GM18867 (cell line): ENCODE measurements at regions not wholly inside any gene's neighbourhood (a gene's known extent, or its start where the extent isn't known, plus 50 kb on each side); places are given as distances from the start of the nearest gene placed in this dataset.
"Not testable (repeated sequence)": the region's sequence is repeated elsewhere in the genome, so short reads cannot be mapped to it uniquely, and the experiment has no call there.

ENCODE experiments used
- ATAC-seq: cut with Tn5 transposase; IDR thresholded peaks from one replicate; pipeline ENCODE4 v1.9.1; 2021; ENCODE audit warnings: mild to moderate bottlenecking, moderate library complexity; ENCODE audit not compliant: unreplicated experiment

DNA sequence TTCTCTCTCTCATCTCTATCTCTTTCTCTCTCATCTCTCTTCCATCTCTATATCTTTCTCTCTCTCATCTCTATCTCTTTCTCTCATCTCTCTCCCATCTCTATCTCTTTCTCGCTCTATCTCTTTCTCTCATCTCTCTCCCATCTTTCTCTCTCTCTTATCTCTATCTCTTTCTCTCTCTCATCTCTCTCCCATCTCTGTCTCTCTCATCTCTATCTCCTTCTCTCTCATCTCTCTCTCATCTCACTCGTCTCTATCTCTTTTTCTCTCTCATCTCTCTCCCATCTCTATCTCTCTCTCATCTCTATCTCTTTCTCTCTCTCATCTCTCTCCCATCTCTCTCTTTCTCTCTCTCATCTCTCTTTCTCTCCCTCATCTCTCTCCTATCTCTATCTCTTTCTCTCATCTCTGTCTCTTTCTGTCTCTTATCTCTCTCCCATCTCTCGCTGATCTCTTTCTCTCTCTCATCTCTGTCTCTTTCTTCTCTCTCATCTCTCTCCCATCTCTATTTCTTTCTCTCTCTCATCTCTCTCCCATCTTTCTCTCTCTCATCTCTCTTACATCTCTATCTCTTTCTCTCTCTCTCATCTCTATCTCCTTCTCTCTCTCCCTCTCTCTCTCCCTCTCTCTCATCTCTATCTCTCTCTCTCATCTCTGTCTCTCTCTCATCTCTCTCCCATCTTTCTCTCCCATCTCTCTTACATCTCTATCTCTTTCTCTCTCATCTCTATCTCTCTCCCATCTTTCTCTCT lies 388.7 kb downstream of the NPHP4 start:
- ATAC-seq = no peak

DNA sequence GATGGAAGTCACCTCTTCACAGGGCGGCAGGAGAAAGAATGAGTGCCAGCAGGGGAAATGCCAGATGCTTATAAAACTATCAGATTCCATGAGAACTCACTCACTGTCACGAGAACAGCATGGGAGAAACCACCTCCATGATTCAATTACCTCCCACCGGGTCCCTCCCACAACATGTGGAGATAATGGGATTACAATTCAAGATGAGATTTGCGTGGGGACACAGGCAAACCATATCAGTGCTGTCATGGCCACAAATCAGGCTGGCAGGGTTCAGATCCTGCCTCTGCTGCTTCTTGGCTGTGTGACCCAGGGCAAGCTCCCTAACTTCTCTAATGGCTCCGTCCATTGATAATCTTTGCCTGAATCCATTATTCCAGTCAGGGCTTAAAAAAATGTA lies 389.5 kb downstream of the NPHP4 start:
- not testable (repeated sequence) for ATAC-seq

DNA sequence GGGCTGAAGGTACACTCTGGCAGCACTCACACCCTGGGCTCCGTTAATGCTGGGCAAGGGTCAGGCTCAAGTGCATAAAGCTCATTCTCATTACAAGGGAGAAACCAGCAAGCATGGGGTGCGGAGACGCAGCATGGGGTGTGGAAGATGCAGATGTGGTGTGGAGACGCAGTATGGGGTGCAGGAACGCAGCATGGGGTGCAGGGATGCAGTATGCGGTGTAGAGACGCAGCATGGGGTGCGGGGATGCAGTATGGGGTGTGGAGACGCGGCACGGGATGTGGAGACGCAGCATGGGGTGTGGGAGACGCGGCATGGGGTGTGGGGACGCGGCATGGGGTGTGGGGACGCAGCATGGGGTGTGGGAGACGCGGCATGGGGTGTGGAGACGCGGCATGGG lies 390.7 kb downstream of the NPHP4 start:
- ATAC-seq = no peak

DNA sequence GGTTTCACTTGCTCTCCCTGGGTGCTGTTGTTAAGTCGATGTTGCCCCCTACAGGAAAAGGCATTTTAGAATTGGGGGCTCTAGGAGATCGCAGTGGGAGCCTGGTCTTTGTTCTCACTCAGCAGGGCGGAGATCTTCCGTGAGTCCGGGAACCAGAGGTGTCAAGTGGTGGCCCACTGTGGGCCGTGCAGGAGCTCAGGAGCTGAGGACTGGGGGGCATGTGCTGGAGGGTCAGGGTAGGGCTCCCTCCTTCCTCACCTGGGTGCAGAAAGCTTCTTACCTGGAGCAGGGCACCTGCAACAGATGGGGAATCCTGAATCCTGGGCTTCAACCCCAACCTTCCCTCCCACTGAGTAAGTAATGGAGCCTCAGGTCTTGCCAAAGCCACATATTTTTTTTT lies 392.7 kb downstream of the NPHP4 start:
- ATAC-seq = no peak

DNA sequence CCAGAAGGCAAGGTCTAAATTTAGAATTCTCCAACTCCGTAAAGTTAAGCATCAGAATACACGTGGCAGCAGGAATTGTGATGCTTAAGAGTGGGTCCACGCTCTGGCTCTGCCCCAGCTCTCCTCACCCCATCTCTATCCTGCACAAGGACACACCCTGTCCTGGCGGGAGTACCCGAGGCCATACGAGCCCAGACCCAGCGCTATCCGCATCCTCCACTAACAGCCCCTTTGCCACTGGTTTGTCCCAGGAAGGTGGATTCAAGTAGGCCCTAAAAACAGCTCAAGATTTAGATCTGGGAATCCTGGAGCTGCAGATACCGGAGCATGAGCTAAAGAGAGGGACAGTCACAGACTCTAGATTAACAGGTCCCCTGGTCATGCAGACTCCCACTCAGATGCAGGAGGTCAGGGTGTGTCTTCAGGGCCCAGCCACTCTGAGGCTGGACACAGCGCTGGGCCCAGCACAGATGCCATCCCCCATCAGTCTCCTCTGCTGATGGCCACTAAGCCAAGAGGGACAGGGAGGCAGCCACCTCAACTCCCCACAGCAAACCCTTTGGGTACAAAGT lies 393.3 kb downstream of the NPHP4 start:
- ATAC-seq = no peak

DNA sequence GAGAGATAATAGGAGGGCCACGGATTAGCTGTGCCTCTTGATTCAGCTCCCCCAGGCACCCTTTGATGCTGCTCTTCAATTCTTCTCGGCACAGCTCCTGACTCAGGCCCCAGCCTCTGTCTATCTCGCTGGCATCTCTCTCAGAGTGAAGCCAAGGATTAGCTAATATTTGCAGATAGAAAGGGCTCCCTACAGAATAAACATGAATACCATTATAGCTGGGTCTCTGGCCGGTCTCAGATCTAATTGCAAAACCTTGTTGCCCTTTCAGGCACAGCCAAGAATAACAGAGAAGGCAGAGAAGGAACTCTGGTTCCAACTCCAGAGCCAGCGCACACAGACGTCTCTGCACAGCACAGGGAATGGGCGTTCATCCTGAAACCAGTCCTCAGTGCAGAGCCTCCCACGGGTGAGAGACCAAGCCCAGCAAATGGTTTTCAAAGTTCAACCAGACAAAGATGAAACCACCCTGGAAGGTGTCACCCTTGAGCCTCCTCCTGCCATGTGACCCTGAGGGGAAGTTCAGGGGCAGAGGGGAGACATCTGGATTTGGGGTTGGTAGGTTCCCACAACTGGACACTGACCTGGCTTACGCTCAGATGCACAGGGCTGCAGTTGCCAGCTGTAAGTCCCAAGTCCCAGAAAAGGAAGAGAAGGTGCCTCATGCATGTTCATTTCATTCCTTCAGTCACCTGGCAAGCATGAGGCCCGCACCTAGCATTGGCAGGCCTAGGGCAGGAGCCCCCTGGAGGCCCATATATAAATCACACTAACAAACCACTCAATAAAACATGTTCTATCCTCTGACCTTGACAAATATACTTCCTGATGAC lies 394.0 kb downstream of the NPHP4 start:
- ATAC-seq = no peak

DNA sequence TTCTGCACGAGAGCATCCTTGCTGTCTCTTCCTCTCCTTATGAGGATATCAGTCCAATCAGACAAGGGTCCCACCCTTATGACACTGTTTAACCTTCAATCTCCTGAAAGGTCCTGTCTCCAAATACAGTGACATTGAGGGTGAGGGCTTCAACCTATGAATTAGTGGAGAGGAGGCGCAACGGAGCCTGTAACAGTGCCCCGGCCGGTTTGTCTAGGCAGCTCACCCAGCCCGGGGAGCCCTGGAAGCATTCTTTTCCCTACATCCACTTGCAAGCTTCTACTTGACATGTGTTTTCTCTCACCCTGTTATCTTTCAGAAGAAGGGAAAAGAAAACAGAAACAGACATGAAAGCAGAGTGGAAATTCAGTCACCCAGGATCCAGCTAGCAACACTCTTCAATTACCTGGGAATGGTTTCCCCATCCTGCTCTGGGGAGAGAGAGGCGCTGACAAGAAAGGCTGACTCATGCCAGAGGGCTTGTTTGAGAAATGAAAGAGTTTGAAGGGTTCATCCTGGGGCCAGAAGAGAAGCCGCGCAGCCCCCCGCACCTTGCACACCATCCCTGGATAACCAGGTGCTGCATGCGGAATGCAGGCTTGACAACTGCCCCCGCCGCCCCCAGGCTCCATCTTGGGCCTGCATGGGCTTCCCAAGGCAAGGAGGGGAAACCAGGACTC lies 394.9 kb downstream of the NPHP4 start:
- ATAC-seq = no peak

DNA sequence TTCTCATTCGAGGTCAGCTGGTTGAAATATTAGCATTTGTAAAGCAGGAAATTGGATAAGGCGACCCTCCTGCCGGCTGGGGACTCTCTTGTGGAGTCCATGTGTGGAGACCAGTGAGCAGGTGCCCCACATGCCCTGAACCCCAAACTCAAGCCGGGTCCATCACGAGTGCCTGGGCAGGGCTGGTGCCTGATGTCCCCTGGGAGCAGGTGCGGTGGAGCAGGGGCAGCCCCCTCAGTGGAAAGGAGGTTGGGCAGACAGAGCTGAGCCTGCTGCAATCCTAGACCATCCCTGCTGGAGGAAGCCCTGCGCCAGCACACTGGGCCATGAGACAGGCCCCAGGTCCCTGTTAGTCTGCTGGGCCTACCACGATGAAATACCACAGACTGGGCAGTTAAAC lies 395.6 kb downstream of the NPHP4 start:
- ATAC-seq = no peak

DNA sequence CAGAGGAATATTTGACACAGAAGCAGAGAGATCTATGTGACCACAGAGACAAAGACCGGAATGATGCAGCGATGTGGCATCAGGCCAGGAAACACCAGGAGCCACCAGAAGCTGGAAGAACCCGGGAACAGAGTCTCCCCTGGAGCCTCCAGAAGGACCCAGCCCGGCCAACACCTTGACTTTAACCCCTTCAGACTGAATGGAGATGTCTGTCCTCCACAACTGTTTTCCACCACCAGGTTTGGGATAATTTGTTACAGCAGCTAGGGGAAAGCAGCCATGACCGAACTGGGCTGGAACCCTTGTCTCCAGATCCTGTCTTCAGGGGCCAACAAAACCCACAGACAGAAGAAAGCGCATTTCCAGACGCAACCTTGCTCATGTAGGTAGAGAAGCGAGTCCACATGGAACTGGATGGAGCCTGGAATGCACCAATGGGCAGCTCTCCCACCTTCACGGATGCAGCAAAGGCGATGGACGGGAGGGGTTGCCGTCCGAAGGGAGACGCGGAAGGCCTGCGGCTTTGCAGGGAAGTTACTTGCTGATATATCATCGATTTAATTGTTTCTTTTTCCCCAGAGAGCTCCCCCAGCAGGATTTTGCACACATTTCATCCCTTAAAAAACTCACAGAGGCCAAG lies 396.6 kb downstream of the NPHP4 start:
- ATAC-seq = no peak

DNA sequence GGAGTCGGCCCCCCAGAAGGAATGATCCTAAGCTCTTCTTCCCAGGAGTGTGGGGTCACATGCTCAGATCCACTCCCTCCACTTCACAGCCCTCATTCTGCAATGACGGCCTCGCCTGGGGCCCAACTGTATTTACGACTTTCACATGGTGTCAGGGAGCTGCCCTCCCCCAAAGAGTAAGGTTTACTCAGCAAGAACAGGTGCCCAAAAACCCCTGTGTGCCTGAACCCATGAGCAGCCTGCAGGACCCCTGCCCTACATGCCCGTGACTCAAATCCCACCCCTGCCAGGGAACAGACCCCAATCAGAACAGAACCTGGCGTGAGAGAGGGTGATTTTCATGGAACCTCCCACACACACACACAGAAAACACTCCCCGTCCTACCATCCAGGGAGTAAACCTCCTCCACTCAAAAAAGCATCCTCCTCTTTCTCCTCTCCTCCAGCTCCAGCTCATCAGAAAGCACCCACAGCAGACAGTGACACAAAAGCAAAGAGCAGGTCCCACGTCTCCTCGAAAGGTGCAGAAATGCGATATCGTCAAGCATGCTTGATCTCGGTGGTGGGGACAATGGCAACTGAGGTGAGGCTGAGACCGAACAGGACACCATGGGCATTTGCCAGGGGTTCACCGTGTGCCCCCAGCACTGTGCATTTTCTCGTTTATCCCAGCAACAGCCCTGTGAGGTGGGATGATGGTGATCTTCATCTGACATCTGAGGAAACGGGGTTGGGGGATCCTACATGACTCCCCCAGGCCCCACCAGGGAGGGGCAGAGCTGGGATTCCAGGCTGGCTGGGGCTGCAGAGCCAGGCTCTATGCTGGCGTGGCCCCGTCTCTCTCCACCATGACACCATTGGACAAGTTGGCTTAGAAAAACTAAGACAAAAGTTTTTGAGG lies 397.9 kb downstream of the NPHP4 start:
- no peak for ATAC-seq

DNA sequence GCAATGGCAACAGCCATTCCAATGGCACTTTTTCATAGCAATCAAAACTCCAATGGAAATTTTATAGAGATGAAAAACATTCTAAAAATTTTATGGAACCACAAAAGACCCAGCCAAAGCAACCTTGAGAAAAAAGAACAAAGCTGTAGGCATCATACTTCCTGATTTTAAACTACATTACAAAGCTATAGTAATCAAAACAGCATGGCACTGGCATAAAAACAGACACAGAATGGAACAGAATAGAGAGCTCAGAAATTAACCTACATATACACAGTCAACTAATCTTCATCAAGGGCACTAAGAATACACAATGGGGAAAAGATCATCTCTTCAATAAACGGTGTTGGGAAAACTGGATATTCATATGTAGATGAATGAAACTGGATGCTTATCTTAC lies 401.5 kb downstream of the NPHP4 start:
- ATAC-seq = no peak

DNA sequence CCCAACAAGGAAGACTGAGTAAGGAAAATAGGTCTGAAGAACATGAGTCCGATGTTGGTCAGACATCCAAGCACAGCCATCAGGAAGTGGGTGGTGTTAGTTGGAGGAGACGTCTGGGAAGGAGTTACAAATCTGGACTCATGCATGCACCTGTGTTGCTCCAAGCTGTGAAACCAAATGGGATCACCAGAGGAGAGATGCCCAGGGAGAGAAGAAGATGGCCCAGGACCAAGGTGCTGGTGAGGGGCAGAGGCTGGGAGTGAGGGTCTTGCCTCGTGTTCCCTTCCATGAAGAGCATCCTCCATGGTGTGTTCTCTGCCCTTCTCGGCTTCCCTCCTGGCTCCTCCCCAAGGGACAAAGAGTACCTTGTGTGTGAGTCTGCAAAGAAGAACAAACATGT lies 405.6 kb downstream of the NPHP4 start:
- ATAC-seq = no peak

DNA sequence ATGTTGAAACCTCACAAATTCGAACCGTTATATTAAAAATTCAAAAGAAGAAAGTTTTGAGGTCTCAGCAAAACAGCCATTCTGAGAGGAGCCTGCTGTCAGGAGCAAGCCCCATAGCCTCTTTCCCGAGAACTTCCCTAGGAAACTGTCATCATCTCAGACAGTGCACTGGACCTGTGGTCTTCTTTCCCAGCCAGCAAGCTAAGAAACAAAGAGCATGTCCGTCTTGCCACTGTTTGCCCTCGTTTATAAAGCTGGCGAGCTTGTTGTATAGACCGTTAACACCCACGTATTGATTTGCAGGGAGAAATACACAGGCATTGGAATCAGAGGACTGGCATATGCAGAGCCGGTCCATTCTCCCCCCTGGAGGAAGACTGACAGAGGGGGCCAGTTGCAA lies 407.0 kb downstream of the NPHP4 start:
- ATAC-seq = no peak

DNA sequence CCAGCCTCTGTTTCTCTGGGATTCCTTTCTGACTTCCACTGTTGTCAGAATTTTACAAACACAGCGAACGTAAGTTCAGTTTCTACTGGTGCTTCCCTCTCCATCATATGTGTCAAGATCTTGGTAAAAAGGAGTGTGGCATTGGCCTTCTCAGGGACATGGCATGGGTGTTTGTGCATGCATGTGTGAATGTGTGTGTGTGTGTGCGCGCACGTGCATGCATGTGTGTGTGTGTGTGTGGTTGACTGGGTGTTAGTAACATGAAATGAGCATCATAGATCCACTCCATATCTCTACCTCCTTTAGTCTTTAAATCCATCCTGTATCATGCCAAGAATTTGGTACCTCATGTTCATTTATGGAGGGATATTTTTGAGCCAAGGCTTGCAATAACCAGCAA lies 411.3 kb downstream of the NPHP4 start:
- ATAC-seq = no peak

DNA sequence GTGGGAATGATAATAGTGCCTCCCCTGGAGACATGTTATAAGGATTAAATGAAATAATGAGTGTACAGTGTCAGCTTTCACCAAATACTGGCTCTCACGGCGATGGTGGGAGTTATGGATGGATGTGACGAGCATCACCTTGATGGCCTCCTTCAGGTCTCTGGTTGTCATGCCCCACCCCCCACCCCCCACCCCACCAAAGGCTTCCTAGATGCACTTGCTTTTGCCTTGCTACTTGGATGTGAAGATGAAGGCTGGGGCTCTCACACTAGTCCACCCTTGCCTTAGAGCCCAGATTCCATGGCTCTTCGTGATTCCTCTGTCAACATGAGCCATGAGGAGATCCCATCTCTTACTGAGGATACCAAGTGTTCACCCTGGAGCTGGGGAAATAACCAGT lies 412.3 kb downstream of the NPHP4 start:
- ATAC-seq = no peak

DNA sequence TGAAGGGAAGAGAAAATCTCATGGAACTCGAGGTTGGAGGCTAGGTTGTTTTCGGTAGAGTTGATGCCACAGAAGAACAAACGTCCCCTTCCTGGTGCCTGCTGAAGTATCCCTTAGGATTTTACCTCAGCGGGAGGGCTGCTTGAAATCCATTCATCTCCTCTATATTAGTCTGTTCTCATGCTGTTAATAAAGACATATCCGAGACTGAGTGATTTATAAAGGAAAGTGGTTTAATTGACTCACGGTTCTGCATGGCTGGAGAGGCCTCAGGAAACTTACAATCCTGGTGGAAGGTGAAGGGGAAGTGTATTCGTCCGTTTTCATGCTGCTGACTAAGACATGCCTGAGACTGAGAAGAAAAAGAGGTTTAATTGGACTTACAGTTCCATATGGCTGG lies 413.5 kb downstream of the NPHP4 start:
- ATAC-seq = no peak

DNA sequence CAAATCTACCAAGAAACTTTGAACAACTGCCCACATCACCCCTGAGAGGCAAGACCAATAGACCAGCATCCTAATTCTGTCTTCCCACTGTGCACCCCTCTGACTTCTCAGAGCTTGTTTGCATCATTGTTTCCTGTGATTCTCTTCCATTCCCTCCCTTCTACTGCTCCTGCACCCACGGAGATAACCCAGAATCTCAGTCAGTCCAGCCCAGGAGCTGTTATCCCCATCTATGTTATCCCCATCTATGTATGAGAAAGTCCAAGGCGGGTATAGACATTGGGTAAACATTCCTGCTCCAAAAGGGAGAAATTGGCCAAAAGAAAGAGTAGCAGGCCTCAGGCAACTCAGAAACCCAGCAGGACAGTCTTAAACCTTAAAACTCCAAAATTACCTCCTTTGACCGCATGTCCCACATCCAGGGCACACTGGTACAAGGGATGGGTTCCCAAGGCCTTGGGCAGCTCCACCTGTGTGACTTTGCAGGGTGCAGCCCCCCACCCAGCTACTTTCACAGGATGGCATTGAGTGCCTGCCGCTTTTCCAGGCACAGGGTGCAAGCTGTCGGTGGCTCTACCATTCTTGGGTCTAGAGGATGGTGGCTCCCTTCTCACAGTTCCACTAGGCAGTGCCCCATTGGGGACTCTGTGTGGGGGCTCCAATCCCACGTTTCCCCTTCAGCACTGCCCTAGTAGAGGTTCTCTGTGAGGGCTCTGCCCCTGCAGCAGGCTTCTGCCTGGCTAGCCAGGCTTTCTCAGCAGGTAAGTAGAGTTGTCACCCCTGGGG lies 414.8 kb downstream of the NPHP4 start:
- ATAC-seq = no peak

DNA sequence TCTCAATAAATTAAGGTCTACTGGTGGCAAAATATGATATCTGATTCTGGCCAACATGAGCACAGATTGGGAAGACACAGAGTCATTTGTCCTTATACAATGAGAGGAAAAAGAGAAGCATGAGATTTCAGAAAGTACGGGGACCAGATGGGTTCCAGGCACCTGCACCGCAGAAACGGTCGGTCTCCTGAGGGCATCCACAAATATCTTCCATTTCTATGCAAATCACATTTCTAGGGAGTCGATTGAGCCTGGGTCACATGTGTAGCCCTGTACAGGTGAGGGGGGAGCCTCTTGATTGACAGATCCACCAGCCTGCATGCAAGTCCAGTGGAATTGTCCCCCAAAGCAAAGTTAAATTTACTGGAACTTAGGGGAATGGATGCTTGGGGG lies 415.6 kb downstream of the NPHP4 start:
- no peak for ATAC-seq

DNA sequence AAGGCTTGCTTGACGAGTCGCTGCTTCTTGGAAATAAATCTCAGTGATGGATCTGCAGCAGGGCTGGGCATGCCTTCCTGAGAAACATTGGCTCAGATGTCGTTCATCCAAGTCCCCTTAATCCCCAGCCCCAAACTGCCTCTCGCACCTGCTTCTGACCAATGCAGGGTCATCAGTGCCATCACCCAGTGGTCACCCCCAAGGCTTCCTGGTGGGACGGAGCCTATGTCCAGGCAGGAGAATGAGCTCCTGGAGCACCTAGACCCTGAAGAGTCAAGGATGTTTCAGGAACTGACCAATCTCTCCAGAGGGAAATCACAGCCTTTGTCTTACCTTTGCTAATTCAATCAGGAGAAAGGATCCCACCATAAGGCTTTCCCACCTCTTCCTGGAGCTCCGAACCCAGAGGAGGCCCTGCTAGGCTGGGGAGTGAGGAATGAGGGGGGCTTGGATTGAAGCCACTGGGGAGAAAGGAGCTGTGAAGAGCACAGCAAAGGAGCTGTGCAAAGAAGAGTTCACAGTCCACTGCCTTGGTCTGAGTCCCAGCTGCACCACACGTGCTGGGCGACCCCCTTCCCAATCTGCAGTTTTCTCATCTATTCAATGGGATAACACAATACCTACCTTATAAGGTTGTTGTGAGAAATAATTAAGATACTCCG lies 416.1 kb downstream of the NPHP4 start:
- no peak for ATAC-seq
